ENCODE measurements at regions not wholly inside any gene's neighbourhood (a gene's known extent, or its start where the extent isn't known, plus 50 kb on each side); places are given as distances from the start of the nearest gene placed in this dataset.

GRCh38 chr11:69210310-69211035, 54.7 kb downstream of the SMIM38 start:
- TF ChIP-seq CTCF (optimal IDR thresholded peaks at IDR 0.05 in 1 of 3, IDR thresholded peaks at IDR 0.05 in 1 of 3, conservative IDR thresholded peaks at IDR 0.05 in 1 of 3; ENCODE audit: extremely low read depth in 1 of 3, insufficient read depth in 2 of 3, low read length in 3 of 3) (no peak), EZH2 (IDR thresholded peaks at IDR 0.05; ENCODE audit: low read length) (no peak)
